IMR-90 (cell line): ENCODE measurements at regions not wholly inside any gene's neighbourhood (a gene's known extent, or its start where the extent isn't known, plus 50 kb on each side); places are given as distances from the start of the nearest gene placed in this dataset.

ENCODE experiments used
- BHLHE40 ChIP-seq: fragments of 150-350 bp; IDR thresholded peaks from 2 replicates; pipeline ENCODE4 v1.6.1; 2016; ENCODE audit warnings: mild to moderate bottlenecking, low read depth, low read length
- CEBPB ChIP-seq: IDR thresholded peaks from 2 replicates; pipeline ENCODE4 v1.6.1; 2012; ENCODE audit warnings: low read depth, low read length, improper control_type of control experiment
- MXI1 ChIP-seq: IDR thresholded peaks from 2 replicates; pipeline ENCODE4 v1.6.1; 2012; ENCODE audit warnings: low read depth, mild to moderate bottlenecking, low read length, moderate library complexity, borderline replicate concordance
- NFE2L2 ChIP-seq: fragments of 150-350 bp; IDR thresholded peaks from 2 replicates; pipeline ENCODE4 v1.6.1; 2016; ENCODE audit warnings: low read depth, mild to moderate bottlenecking, low read length
- POLR2A ChIP-seq: IDR thresholded peaks from 2 replicates; pipeline ENCODE4 v1.6.1; 2012; ENCODE audit warnings: mild to moderate bottlenecking, low read depth, low read length
- RAD21 ChIP-seq: IDR thresholded peaks from 2 replicates; pipeline ENCODE4 v1.6.1; 2012; ENCODE audit warnings: low read length, improper control_type of control experiment
- RCOR1 ChIP-seq: IDR thresholded peaks from 2 replicates; pipeline ENCODE4 v1.6.1; 2012; ENCODE audit warnings: mild to moderate bottlenecking, low read length, improper control_type of control experiment; ENCODE audit not compliant: insufficient replicate concordance
- RFX5 ChIP-seq: IDR thresholded peaks from 2 replicates; pipeline ENCODE4 v1.8.0; 2012; ENCODE audit warnings: low read depth, mild to moderate bottlenecking, low read length, moderate library complexity
- SMC3 ChIP-seq: fragments of 150-350 bp; IDR thresholded peaks from 2 replicates; pipeline ENCODE4 v1.6.1; 2016; ENCODE audit warnings: low read depth, mild to moderate bottlenecking, antibody characterized with exemption, low read length, moderate library complexity
- TF ChIP-seq, protein P1 (sequence below): conservative IDR thresholded peaks from 2 replicates; pipeline ENCODE4 v1.5.1; 2012; ENCODE audit warnings: mild to moderate bottlenecking, low read depth, low read length, improper control_type of control experiment
- TF ChIP-seq, protein P2 (sequence below): fragments of 150-350 bp; IDR thresholded peaks from 2 replicates; pipeline ENCODE4 v1.6.1; 2016; ENCODE audit warnings: low read depth, mild to moderate bottlenecking, low read length, moderate library complexity, borderline replicate concordance

DNA sequence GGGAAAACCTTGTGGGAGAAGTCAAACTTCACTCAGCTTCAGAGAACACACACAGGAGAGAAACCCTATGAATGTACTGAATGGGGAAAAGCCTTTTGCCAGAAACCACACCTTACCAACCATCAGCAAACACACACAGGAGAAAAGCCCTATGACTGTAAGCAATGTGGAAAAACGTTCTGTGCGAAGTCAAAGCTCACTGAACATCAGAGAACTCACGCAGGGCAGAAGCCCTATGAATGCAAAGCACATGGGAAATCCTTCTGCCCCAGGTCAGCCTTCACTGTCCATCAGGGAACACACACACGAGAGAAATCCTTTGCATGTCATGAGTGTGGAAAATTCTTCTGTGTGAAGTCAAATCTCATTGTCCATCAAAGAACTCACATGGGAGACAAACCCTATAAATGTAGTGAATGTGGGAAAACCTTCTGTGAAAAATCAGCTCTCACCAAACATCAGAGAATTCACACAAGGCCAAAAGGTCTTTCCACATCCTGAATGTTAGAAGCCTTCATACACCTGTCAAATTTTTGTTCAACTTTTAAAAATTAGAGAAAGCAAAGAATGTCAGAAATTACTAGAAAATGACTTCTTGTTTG, 199.4 kb downstream of the SMIM20 start:
- TF ChIP-seq POLR2A (no peak), MXI1 (no peak), BHLHE40 (no peak), RAD21 (no peak), RCOR1 (no peak), RFX5 (no peak), SMC3 (no peak), NFE2L2 (no peak), CEBPB (no peak)
- TF ChIP-seq, protein P1, sequence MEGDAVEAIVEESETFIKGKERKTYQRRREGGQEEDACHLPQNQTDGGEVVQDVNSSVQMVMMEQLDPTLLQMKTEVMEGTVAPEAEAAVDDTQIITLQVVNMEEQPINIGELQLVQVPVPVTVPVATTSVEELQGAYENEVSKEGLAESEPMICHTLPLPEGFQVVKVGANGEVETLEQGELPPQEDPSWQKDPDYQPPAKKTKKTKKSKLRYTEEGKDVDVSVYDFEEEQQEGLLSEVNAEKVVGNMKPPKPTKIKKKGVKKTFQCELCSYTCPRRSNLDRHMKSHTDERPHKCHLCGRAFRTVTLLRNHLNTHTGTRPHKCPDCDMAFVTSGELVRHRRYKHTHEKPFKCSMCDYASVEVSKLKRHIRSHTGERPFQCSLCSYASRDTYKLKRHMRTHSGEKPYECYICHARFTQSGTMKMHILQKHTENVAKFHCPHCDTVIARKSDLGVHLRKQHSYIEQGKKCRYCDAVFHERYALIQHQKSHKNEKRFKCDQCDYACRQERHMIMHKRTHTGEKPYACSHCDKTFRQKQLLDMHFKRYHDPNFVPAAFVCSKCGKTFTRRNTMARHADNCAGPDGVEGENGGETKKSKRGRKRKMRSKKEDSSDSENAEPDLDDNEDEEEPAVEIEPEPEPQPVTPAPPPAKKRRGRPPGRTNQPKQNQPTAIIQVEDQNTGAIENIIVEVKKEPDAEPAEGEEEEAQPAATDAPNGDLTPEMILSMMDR: no peak
- TF ChIP-seq, protein P2, sequence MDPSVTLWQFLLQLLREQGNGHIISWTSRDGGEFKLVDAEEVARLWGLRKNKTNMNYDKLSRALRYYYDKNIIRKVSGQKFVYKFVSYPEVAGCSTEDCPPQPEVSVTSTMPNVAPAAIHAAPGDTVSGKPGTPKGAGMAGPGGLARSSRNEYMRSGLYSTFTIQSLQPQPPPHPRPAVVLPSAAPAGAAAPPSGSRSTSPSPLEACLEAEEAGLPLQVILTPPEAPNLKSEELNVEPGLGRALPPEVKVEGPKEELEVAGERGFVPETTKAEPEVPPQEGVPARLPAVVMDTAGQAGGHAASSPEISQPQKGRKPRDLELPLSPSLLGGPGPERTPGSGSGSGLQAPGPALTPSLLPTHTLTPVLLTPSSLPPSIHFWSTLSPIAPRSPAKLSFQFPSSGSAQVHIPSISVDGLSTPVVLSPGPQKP: no peak
